WI38 (cell line): ENCODE measurements at regions not wholly inside any gene's neighbourhood (a gene's known extent, or its start where the extent isn't known, plus 50 kb on each side); places are given as distances from the start of the nearest gene placed in this dataset.

ENCODE experiments used
- H3K4me3 ChIP-seq: 2 replicates; pipeline ENCODE4 v1.5.1; 2011; ENCODE audit warnings: low read depth, mild to moderate bottlenecking, control low read depth, low read length
- TF ChIP-seq, protein P1 (sequence below): IDR thresholded peaks from 2 replicates; pipeline ENCODE4 v1.5.1; 2012; ENCODE audit warnings: low read depth, mild to moderate bottlenecking, control low read depth, low read length

- TF ChIP-seq, protein P1, sequence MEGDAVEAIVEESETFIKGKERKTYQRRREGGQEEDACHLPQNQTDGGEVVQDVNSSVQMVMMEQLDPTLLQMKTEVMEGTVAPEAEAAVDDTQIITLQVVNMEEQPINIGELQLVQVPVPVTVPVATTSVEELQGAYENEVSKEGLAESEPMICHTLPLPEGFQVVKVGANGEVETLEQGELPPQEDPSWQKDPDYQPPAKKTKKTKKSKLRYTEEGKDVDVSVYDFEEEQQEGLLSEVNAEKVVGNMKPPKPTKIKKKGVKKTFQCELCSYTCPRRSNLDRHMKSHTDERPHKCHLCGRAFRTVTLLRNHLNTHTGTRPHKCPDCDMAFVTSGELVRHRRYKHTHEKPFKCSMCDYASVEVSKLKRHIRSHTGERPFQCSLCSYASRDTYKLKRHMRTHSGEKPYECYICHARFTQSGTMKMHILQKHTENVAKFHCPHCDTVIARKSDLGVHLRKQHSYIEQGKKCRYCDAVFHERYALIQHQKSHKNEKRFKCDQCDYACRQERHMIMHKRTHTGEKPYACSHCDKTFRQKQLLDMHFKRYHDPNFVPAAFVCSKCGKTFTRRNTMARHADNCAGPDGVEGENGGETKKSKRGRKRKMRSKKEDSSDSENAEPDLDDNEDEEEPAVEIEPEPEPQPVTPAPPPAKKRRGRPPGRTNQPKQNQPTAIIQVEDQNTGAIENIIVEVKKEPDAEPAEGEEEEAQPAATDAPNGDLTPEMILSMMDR, result no peak
- no peak overlapping the region for H3K4me3 ChIP-seq
Observed at GRCh38 chr21:32167513-32167912, 111.3 kb downstream of the MIS18A start.

DNA sequence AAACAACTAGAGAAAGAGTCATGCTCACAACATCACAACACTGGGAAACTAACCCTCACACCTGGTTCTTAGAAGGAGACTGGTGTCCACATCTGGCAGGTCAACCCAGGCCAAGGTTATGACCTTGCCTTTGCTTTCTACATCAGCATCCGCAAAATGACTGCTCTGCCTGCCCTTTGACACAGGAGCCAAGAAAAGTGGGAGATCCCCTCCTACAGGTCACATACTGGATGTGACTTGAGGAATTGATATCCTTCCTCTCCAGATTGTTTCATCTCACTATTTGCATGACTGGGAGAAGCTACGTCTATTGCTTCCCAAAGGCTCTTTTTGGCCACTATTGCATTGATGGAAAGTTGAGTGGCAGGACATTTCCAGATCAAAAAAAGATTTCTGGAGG is 115.5 kb downstream of the MIS18A start:
- H3K4me3 ChIP-seq, result no peak overlapping the region
- TF ChIP-seq, protein P1, result no peak

- TF ChIP-seq, protein P1, result no peak
- no peak overlapping the region for H3K4me3 ChIP-seq
Observed at GRCh38 chr21:32162727-32163320, 116.0 kb downstream of the MIS18A start.

- TF ChIP-seq, protein P1, result no peak
Observed at GRCh38 chr21:32155226-32155625, 123.6 kb downstream of the MIS18A start.

DNA sequence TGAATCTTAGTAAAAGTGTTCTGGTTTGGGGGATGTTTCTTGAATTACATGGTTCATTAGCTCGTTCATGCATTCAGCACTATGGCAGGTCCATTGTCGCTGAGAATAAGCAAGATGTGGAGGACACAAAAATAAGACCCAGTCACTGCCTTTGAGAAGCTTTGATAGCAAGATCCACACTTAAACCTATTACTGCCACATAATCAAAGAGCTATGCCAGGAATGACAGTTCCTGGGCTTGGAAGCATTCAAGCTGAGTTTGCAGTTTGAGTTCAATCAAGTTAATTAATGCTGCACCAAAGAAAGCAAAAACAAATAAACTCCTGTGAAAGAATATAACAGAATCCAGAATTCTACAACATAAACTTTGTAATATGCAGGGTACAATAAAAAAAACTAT is 131.8 kb downstream of the MIS18A start:
- H3K4me3 ChIP-seq, result no peak overlapping the region

More at GRCh38 chr21:32155226-32155625, 123.6 kb downstream of the MIS18A start:
- no peak overlapping the region for H3K4me3 ChIP-seq

DNA sequence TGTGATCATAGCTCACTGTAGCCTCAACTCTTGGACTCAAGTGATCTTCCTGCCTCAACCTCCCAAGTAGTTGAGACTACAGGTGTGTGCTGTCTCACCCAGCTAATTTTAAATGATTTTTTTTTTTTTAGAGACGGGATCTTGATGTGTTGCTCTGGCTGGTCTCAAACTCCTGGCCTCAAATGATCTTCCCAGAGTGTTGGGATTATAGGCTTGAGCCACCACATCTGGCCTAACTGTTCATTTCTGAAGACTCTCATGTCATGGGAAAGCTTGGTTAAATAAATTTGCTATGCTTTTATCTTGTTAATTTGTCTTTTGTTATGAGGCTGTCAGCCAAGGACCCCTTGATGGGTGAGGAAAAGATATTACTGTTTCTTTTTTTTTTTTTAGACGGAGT is 134.0 kb downstream of the MIS18A start:
- no peak overlapping the region for H3K4me3 ChIP-seq
- TF ChIP-seq, protein P1, result no peak

More for the DNA sequence above, 131.8 kb downstream of the MIS18A start:
- TF ChIP-seq, protein P1, result no peak

DNA sequence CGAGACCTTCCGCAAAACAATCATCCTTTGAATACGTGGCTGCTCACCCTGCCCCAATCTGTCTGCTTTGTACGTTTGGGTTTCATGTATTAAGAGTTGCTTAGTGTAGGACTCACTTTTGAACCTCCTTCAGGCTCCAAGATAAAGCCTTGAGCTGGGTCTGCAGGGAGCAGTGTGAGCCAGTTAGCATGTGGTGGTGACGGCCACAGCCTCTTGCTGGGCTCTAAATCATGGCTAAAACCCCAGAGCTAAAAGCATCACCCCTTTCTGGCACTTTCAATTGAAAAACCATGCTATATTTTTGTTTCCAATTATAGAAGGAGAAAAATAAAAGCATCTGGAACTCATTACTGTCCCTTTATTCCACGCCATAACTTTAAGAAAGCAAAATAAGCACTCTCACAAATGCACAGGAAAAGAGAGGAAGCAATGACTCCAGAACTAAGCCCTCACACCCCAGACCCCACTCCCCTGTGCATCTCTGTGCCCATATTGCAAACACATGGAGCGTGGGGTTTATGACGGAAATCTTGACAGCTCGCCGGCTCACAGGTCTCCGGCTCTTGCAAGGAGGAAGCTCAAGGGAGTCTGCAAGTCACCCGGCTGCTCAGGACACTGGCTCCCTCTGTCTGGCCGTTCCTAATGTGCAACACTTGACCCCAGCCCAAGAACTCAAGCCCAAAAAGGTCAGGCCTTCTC is 135.5 kb downstream of the MIS18A start:
- TF ChIP-seq, protein P1, result no peak
- no peak overlapping the region for H3K4me3 ChIP-seq
